ENCODE measurements at regions not wholly inside any gene's neighbourhood (a gene's known extent, or its start where the extent isn't known, plus 50 kb on each side); places are given as distances from the start of the nearest gene placed in this dataset.

GRCh38 chr7:49669285-49669684 lies 104.2 kb upstream of the VWC2 start:
- H3K27ac ChIP-seq (ENCODE audit: low read depth in 1 of 2, low read length in 2 of 2), result no peak overlapping the region
- no peaks in the 10 kb centered on the region for H3K4me1 ChIP-seq (ENCODE audit: control insufficient read depth in 4 of 4, insufficient read depth in 4 of 4, low read length in 3 of 4)
- no peak for TF ChIP-seq HNF4G (IDR thresholded peaks at IDR 0.05)
- TF ChIP-seq RAD21 (IDR thresholded peaks at IDR 0.05), result no peak
- TF ChIP-seq GABPA (IDR thresholded peaks at IDR 0.05 in 1 of 2, conservative IDR thresholded peaks at IDR 0.05 in 1 of 2), result no peak
- no peaks in the 10 kb centered on the region for H3K36me3 ChIP-seq (ENCODE audit: control insufficient read depth in 4 of 4, insufficient read depth in 3 of 4, low read depth in 1 of 4, low read length in 3 of 4)
- H3K9ac ChIP-seq (ENCODE audit: low read depth in 1 of 2, low read length in 2 of 2), result no peak overlapping the region
- H3K9me3 ChIP-seq (ENCODE audit: control insufficient read depth in 4 of 4, low read length in 3 of 4), result no peaks in the 10 kb centered on the region
- no peak for DNase-seq (ENCODE audit: low spot score)
- H3K4me3 ChIP-seq (ENCODE audit: low read depth in 1 of 3, low read length in 3 of 3), result no peak overlapping the region
- WGBS, result 52% methylated on average over 1 of the region's 1 CpG
- no peaks in the 10 kb centered on the region for H3K27me3 ChIP-seq (ENCODE audit: control insufficient read depth in 4 of 4, insufficient read depth in 4 of 4, low read length in 3 of 4)

DNA sequence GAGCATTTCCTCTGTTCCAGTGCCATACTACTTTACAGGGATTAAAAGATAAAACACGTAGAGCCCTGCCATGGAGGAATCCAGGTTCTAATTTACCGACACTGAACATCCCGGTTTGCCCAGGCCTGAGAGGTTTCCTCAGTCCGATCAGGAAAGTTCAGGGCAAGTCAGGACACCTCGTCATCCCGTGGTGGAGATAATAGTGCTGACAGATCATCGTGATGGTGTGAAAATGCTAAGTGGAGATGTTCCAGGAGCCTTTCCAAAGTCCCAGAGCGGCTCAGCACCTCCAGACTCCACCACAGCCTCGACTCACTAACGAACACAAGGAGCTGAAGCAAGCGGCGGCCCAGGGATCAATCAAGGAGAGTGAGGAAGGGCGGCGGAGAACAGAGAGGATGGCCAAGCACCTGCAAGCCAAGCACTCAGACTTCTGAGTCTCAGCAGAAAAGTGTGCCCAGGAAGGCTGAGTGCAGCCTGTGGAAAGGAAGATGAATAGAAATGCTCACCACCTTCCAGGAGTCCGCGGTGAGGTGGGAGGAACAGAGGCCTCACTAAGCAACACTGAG lies 103.7 kb upstream of the VWC2 start:
- WGBS, result 69% methylated on average over 16 of the region's 16 CpGs
- TF ChIP-seq FOXA1 (IDR thresholded peaks at IDR 0.05), result no peak
- TF ChIP-seq FOXA2 (IDR thresholded peaks at IDR 0.05), result no peak
- no peak for TF ChIP-seq NR2F2 (IDR thresholded peaks at IDR 0.05)
- TF ChIP-seq HNF4A (conservative IDR thresholded peaks at IDR 0.05), result no peak
- TF ChIP-seq GABPA (IDR thresholded peaks at IDR 0.05 in 1 of 2, conservative IDR thresholded peaks at IDR 0.05 in 1 of 2), result no peak
- no peak for TF ChIP-seq ZBTB33 (IDR thresholded peaks at IDR 0.05)
- no peak for TF ChIP-seq YY1 (IDR thresholded peaks at IDR 0.05)
- TF ChIP-seq, protein P1, sequence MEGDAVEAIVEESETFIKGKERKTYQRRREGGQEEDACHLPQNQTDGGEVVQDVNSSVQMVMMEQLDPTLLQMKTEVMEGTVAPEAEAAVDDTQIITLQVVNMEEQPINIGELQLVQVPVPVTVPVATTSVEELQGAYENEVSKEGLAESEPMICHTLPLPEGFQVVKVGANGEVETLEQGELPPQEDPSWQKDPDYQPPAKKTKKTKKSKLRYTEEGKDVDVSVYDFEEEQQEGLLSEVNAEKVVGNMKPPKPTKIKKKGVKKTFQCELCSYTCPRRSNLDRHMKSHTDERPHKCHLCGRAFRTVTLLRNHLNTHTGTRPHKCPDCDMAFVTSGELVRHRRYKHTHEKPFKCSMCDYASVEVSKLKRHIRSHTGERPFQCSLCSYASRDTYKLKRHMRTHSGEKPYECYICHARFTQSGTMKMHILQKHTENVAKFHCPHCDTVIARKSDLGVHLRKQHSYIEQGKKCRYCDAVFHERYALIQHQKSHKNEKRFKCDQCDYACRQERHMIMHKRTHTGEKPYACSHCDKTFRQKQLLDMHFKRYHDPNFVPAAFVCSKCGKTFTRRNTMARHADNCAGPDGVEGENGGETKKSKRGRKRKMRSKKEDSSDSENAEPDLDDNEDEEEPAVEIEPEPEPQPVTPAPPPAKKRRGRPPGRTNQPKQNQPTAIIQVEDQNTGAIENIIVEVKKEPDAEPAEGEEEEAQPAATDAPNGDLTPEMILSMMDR (IDR thresholded peaks at IDR 0.05; ENCODE audit: low read depth, low read length, missing input control), result no peak
- TF ChIP-seq TAF1 (conservative IDR thresholded peaks at IDR 0.05), result no peak
- TF ChIP-seq HNF4G (IDR thresholded peaks at IDR 0.05), result no peak
- TF ChIP-seq, protein P2, sequence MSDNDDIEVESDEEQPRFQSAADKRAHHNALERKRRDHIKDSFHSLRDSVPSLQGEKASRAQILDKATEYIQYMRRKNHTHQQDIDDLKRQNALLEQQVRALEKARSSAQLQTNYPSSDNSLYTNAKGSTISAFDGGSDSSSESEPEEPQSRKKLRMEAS (IDR thresholded peaks at IDR 0.05), result no peak
- TF ChIP-seq EGR1 (IDR thresholded peaks at IDR 0.05; ENCODE audit: low read depth in 2 of 2), result no peak
- TF ChIP-seq ATF3 (IDR thresholded peaks at IDR 0.05), result no peak
- TF ChIP-seq REST (IDR thresholded peaks at IDR 0.05), result no peak
- TF ChIP-seq RAD21 (IDR thresholded peaks at IDR 0.05), result no peak
- TF ChIP-seq JUND (IDR thresholded peaks at IDR 0.05), result no peak
- TF ChIP-seq RXRA (IDR thresholded peaks at IDR 0.05), result no peak
- TF ChIP-seq SP1 (IDR thresholded peaks at IDR 0.05), result no peak

More for the DNA sequence above, 103.7 kb upstream of the VWC2 start:
- H3K4me3 ChIP-seq (ENCODE audit: low read depth in 1 of 3, low read length in 3 of 3), result no peak overlapping the region
- no peaks in the 10 kb centered on the region for H3K36me3 ChIP-seq (ENCODE audit: control insufficient read depth in 4 of 4, insufficient read depth in 3 of 4, low read depth in 1 of 4, low read length in 3 of 4)
- DNase-seq (ENCODE audit: low spot score), result no peak
- H3K27me3 ChIP-seq (ENCODE audit: control insufficient read depth in 4 of 4, insufficient read depth in 4 of 4, low read length in 3 of 4), result no peaks in the 10 kb centered on the region
- H3K27ac ChIP-seq (ENCODE audit: low read depth in 1 of 2, low read length in 2 of 2), result no peak overlapping the region
- no peak overlapping the region for H3K9ac ChIP-seq (ENCODE audit: low read depth in 1 of 2, low read length in 2 of 2)
- no peaks in the 10 kb centered on the region for H3K4me1 ChIP-seq (ENCODE audit: control insufficient read depth in 4 of 4, insufficient read depth in 4 of 4, low read length in 3 of 4)
- H3K9me3 ChIP-seq (ENCODE audit: control insufficient read depth in 4 of 4, low read length in 3 of 4), result no peaks in the 10 kb centered on the region

All from liver (tissue), 8 donors.